Panc1 (cell line): ENCODE measurements at regions not wholly inside any gene's neighbourhood (a gene's known extent, or its start where the extent isn't known, plus 50 kb on each side); places are given as distances from the start of the nearest gene placed in this dataset.

Experiments used
- ATAC-seq: fragments of 200-7000 bp; cut with Tn5 transposase; 2 replicates; pipeline ENCODE4 v1.9.1; 2020; ENCODE audit warnings: mild to moderate bottlenecking, moderate library complexity
- BruUV-seq: library from RNA; stranded (reverse); fragments of 400-500 nt; replicated peaks from 2 replicates; lab custom pipeline; 2021; lab: Mats Ljungman, UMichigan
- CTCF ChIA-PET: fragments of 300-600 bp; sonication (Branson Sonifier 250); formaldehyde crosslinking; loops from one replicate; lab custom pipeline; 2022; ENCODE audit warnings: antibody characterized with exemption; lab: Charles Lee
- POLR2A ChIA-PET: fragments of 300-600 bp; sonication (Branson Sonifier 250); formaldehyde crosslinking; loops from one replicate; lab custom pipeline; 2022; ENCODE audit warnings: antibody characterized with exemption; lab: Charles Lee
- DNase-seq: peaks from one replicate; pipeline ENCODE4 v3.0.0-alpha.2; 2010; ENCODE audit warnings: low read depth, low spot score
- H3K27ac ChIP-seq: 2 replicates; pipeline ENCODE4 v1.5.1; 2011; ENCODE audit warnings: mild to moderate bottlenecking, low read length, inconsistent platforms
- H3K27me3 ChIP-seq: fragments of 200-500 bp; sonication (Bioruptor generic); 2 replicates; pipeline ENCODE4 v1.6.0; 2014; ENCODE audit warnings: low read length, inconsistent platforms; ENCODE audit not compliant: control insufficient read depth, insufficient read depth
- H3K36me3 ChIP-seq: fragments of 200-500 bp; sonication (Bioruptor generic); 2 replicates; pipeline ENCODE4 v1.5.1; 2014; ENCODE audit warnings: inconsistent platforms, mild to moderate bottlenecking, low read length, moderate library complexity; ENCODE audit not compliant: control insufficient read depth, insufficient read depth
- H3K4me1 ChIP-seq: 2 replicates; pipeline ENCODE4 v1.5.1; 2011; ENCODE audit warnings: inconsistent platforms, mild to moderate bottlenecking, low read length, moderate library complexity; ENCODE audit not compliant: control insufficient read depth, insufficient read depth
- H3K4me3 ChIP-seq, 2 experiments: 2 replicates each; pipeline ENCODE4 v1.5.1; 2011 to 2012; ENCODE audit warnings: low read depth in 2 of 2, low read length in 2 of 2, mild to moderate bottlenecking in 2 of 2, inconsistent platforms in 1 of 2, moderate library complexity in 1 of 2
- H3K9me3 ChIP-seq: fragments of 200-500 bp; sonication (Bioruptor generic); 2 replicates; pipeline ENCODE4 v1.5.1; 2014; ENCODE audit warnings: low read depth, mild to moderate bottlenecking, inconsistent platforms, low read length, moderate library complexity; ENCODE audit not compliant: control insufficient read depth, insufficient read depth
- CTCF ChIP-seq: fragments of 450-650 bp; IDR thresholded peaks from 2 replicates; pipeline ENCODE4 v1.5.1; 2017; ENCODE audit warnings: mild to moderate bottlenecking
- POLR2AphosphoS5 ChIP-seq: IDR thresholded peaks from 2 replicates; pipeline ENCODE4 v1.6.1; 2012; ENCODE audit warnings: mild to moderate bottlenecking, low read depth, low read length, moderate library complexity
- REST ChIP-seq, 2 experiments: IDR thresholded peaks; 2 replicates each; pipeline ENCODE4 v1.6.1; 2011 to 2012; ENCODE audit warnings: low read depth in 2 of 2, control low read depth in 1 of 2, low read length in 1 of 2, mild to moderate bottlenecking in 1 of 2, moderate library complexity in 1 of 2; ENCODE audit not compliant: insufficient read depth in 1 of 2
- SIN3A ChIP-seq: IDR thresholded peaks from 2 replicates; pipeline ENCODE4 v1.6.1; 2012; ENCODE audit warnings: low read depth, mild to moderate bottlenecking, low read length, moderate library complexity, borderline replicate concordance; ENCODE audit not compliant: insufficient read depth
- TCF7L2 ChIP-seq: IDR thresholded peaks from 2 replicates; pipeline ENCODE4 v1.6.1; 2011; ENCODE audit warnings: mild to moderate bottlenecking, low read depth, low read length, inconsistent platforms
- in situ Hi-C: cut with HindIII; loops from 2 replicates; pipeline ENCODE4 v1.10.0; 2016; ENCODE audit warnings: low sequenced_read_pairs, low pct_unique_long_range_greater_than_20kb
- intact Hi-C: fragments of 100-400 bp; cut with micrococcal nuclease; formaldehyde crosslinking; loops from one replicate; pipeline ENCODE4 v1.10.0; 2022; ENCODE audit not compliant: unreplicated experiment

- H3K4me3 ChIP-seq: no peak overlapping the region
- no peaks in the 10 kb centered on the region for H3K36me3 ChIP-seq
- no TSS peak for BruUV-seq
- intact Hi-C loops (no loop called here), in situ Hi-C loops (no loop called here)
- no peak overlapping the region for H3K27ac ChIP-seq
- POLR2A ChIA-PET: no interaction called here
- DNase-seq (no peak), ATAC-seq (no peak)
- no peaks in the 10 kb centered on the region for H3K27me3 ChIP-seq
- no peaks in the 10 kb centered on the region for H3K4me1 ChIP-seq
- no peaks in the 10 kb centered on the region for H3K9me3 ChIP-seq
- no peak for TF ChIP-seq POLR2AphosphoS5
- no peak for TF ChIP-seq REST (IDR thresholded peaks at IDR 0.05; ENCODE audit: insufficient read depth in 1 of 2, low read depth in 2 of 2, low read length in 1 of 2)
- no peak for TF ChIP-seq SIN3A
- no peak for TF ChIP-seq TCF7L2
- TF ChIP-seq CTCF: no peak
- CTCF ChIA-PET: no interaction called here
Observed at GRCh38 chr13:52944697-52945096, 83.9 kb upstream of the OLFM4 start.

- Histone ChIP-seq H3K27me3 (no peaks in the 10 kb centered on the region; the same call in 1 of the 2 replicates), H3K27ac (no peak overlapping the region), H3K9me3 (no peaks in the 10 kb centered on the region), H3K4me1 (no peaks in the 10 kb centered on the region), H3K4me3 (no peak overlapping the region), H3K36me3 (no peaks in the 10 kb centered on the region)
- DNase-seq: no peak
- intact Hi-C loops: no loop called here
- POLR2A ChIA-PET: no interaction called here
- in situ Hi-C loops: no loop called here
- BruUV-seq: no TSS peak
- CTCF ChIA-PET: no interaction called here
- ATAC-seq: no peak
- TF ChIP-seq CTCF (no peak), POLR2AphosphoS5 (no peak), TCF7L2 (no peak), SIN3A (no peak), REST (IDR thresholded peaks at IDR 0.05; ENCODE audit: insufficient read depth in 1 of 2, low read depth in 2 of 2, low read length in 1 of 2) (no peak)
Observed at GRCh38 chr13:52938065-52938464, 89.6 kb upstream of the PCDH8 start.
